ENCODE measurements at regions not wholly inside any gene's neighbourhood (a gene's known extent, or its start where the extent isn't known, plus 50 kb on each side); places are given as distances from the start of the nearest gene placed in this dataset.

- TF ChIP-seq YY1 (IDR thresholded peaks at IDR 0.05; ENCODE audit: insufficient read depth, insufficient read length) (no peak), SUZ12 (IDR thresholded peaks at IDR 0.05; ENCODE audit: extremely low read depth, insufficient read depth, insufficient read length) (no peak), ZNF274 (IDR thresholded peaks at IDR 0.05; ENCODE audit: low read depth, low read length) (no peak)
Observed at GRCh38 chr18:76644580-76644979, 149.5 kb upstream of the ZNF516 start.
